ENCODE measurements at regions not wholly inside any gene's neighbourhood (a gene's known extent, or its start where the extent isn't known, plus 50 kb on each side); places are given as distances from the start of the nearest gene placed in this dataset.
A peak's percentile ranks its signal among the peaks of the same experiment; 100 is the strongest.

DNA sequence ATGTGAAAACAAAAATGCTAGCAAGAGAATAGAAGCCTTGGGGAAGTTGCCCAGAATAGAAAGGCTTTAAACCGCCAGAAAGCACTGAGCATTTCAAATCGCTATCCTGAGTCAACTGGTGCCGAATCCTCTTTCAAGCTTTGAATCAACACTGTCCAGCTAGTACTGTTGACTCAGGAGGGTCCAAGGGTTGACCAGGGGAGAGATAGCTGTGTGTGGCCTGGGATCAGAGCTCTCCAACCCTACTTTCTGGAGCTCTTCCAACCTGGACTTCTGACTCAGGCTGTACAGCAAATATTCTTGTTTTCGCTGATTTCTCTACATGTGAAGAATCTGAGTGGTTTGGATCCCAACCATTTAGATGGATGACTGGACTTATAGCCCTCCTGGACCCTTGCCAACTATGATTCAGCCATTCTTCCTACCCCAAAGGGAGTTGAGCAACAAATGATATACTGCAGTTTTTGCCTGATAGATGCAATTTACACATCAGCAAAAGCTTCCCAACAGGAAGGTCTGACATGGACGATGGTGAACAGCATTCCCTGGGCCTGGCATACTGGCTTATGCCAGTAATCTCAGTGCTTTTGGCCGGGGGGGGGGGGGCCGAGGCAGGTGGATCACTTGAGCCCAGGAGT lies 154.0 kb upstream of the SDK2 start (continued):
- TF ChIP-seq ATF4 (CRISPR knock-in tag; IDR thresholded peaks at IDR 0.05) (peak in 1 of 2 experiments; percentile 69; a peak in 2 of 4 replicates), MXD1 (CRISPR knock-in tag; IDR thresholded peaks at IDR 0.05) (no peak), ZBTB3 (CRISPR knock-in tag; IDR thresholded peaks at IDR 0.05; ENCODE audit: borderline replicate concordance, low read depth) (no peak), HNRNPK (IDR thresholded peaks at IDR 0.05; ENCODE audit: low read depth, low read length, poor library complexity, severe bottlenecking) (no peak), GRHL1 (CRISPR knock-in tag; conservative IDR thresholded peaks at IDR 0.05) (no peak), ZNF737 (CRISPR knock-in tag; IDR thresholded peaks at IDR 0.05; ENCODE audit: borderline replicate concordance) (no peak), NPAS2 (CRISPR knock-in tag; IDR thresholded peaks at IDR 0.05; ENCODE audit: borderline replicate concordance) (no peak), PREB (CRISPR knock-in tag; IDR thresholded peaks at IDR 0.05) (no peak), ZNF225 (CRISPR knock-in tag; IDR thresholded peaks at IDR 0.05) (no peak), ZNF530 (CRISPR knock-in tag; IDR thresholded peaks at IDR 0.05; ENCODE audit: low read depth) (no peak), ZNF780A (CRISPR knock-in tag; IDR thresholded peaks at IDR 0.05) (no peak), SNRNP70 (IDR thresholded peaks at IDR 0.05; ENCODE audit: low read depth, low read length) (no peak), AHR (CRISPR knock-in tag; IDR thresholded peaks at IDR 0.05) (no peak; the same call in 1 of the 2 replicates), NFYB (CRISPR knock-in tag; IDR thresholded peaks at IDR 0.05) (no peak), ZNF274 (CRISPR knock-in tag; IDR thresholded peaks at IDR 0.05) (no peak), ZSCAN22 (CRISPR knock-in tag; IDR thresholded peaks at IDR 0.05) (no peak), ZNF3 (CRISPR knock-in tag; IDR thresholded peaks at IDR 0.05) (peak; percentile 74; the same call in 1 of the 2 replicates), ZNF629 (CRISPR knock-in tag; conservative IDR thresholded peaks at IDR 0.05) (peak; percentile 71; the same call in 1 of the 2 replicates), ZNF563 (CRISPR knock-in tag; IDR thresholded peaks at IDR 0.05) (peak; percentile 88; the same call in 1 of the 2 replicates), ZNF354B (CRISPR knock-in tag; IDR thresholded peaks at IDR 0.05) (no peak)
- TF ChIP-seq, protein P1, sequence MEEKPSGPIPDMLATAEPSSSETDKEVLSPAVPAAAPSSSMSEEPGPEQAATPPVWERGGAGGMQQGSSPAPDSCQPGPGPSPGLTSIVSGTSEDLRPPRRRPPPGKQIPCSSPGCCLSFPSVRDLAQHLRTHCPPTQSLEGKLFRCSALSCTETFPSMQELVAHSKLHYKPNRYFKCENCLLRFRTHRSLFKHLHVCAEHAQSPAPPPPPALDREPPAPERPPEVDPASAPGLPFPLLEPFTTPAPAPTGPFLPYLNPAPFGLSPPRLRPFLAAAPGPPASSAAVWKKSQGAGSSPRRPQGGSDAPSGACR (CRISPR knock-in tag; IDR thresholded peaks at IDR 0.05) = no peak
- TF ChIP-seq, protein P2, sequence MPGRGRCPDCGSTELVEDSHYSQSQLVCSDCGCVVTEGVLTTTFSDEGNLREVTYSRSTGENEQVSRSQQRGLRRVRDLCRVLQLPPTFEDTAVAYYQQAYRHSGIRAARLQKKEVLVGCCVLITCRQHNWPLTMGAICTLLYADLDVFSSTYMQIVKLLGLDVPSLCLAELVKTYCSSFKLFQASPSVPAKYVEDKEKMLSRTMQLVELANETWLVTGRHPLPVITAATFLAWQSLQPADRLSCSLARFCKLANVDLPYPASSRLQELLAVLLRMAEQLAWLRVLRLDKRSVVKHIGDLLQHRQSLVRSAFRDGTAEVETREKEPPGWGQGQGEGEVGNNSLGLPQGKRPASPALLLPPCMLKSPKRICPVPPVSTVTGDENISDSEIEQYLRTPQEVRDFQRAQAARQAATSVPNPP (CRISPR knock-in tag; IDR thresholded peaks at IDR 0.05) = no peak
- TF ChIP-seq, protein P3, sequence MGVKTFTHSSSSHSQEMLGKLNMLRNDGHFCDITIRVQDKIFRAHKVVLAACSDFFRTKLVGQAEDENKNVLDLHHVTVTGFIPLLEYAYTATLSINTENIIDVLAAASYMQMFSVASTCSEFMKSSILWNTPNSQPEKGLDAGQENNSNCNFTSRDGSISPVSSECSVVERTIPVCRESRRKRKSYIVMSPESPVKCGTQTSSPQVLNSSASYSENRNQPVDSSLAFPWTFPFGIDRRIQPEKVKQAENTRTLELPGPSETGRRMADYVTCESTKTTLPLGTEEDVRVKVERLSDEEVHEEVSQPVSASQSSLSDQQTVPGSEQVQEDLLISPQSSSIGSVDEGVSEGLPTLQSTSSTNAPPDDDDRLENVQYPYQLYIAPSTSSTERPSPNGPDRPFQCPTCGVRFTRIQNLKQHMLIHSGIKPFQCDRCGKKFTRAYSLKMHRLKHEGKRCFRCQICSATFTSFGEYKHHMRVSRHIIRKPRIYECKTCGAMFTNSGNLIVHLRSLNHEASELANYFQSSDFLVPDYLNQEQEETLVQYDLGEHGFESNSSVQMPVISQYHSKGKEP (CRISPR knock-in tag; IDR thresholded peaks at IDR 0.05) = no peak

Data from HepG2 (cell line).